IPS-18c (cell line): ENCODE measurements at regions not wholly inside any gene's neighbourhood (a gene's known extent, or its start where the extent isn't known, plus 50 kb on each side); places are given as distances from the start of the nearest gene placed in this dataset.
"Not testable (repeated sequence)": the region's sequence is repeated elsewhere in the genome, so short reads cannot be mapped to it uniquely, and the experiment has no call there.

ENCODE experiments used
- H3K4me3 ChIP-seq: 2 replicates; pipeline ENCODE4 v1.7.0; 2013; ENCODE audit warnings: low read depth, mild to moderate bottlenecking, low read length, moderate library complexity; ENCODE audit not compliant: insufficient read depth
- H3K9me3 ChIP-seq: one replicate; pipeline ENCODE4 v1.6.1; 2013; ENCODE audit warnings: mild to moderate bottlenecking, low read length, moderate library complexity; ENCODE audit not compliant: control insufficient read depth, insufficient read depth

DNA sequence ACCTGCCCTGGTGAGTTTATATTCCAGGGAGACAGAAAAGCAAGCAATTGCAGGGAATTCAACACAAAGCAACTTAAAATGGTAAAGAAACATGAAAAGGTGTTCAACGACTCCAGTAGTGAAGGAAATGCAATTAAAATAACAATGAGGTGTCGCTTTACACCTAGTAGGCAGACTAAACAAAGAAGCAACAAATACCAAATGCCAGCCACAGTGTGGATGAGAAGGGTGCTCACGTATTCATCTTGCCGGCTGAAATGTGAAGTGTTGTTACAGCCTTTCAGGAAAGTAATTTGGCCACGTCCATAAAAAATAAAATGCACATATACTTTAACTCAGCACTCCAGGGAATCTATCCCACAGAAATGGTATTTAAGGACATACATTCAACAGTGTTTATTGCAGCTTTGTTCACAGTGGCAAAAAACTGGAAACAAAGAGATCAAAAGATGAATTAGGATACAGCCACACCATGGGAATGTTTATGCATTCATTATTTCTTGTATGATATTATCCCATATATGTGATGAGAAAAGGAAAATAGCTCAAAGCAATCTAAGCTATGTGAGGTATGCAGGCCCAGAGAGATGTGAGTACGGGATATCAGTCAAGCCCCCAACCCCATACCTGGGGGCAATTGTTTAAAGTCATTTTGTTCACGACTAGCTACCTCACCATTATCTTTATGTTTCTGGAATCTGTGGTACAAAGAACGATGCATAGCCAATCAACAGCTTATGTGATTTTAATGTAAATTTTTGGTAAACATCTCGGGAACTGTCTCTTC, 266.0 kb upstream of the SOX4 start:
- Histone ChIP-seq H3K9me3 (peaks cover 2% of the 10 kb centered on the region), H3K4me3 (no peak overlapping the region)

DNA sequence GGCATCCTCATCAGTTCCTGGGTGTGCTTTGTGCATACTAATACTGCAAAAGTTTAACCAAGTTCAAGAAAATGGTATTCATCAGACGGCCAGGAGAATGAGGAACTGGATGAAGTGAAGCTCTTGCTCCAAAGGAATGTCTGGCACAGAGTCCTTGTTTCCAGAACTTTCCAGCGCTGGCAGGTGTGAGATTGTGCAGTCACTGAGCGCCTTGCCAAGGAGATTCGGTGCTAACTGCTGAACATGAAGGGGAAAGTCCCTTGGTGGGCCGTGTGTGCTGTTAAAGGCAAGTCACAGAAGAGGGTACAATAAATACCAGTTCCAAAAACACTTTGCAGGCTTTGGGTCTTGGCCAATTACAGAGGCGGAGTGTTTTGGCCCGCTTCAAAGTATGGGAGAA, 262.3 kb upstream of the SOX4 start:
- no peak overlapping the region for H3K4me3 ChIP-seq

DNA sequence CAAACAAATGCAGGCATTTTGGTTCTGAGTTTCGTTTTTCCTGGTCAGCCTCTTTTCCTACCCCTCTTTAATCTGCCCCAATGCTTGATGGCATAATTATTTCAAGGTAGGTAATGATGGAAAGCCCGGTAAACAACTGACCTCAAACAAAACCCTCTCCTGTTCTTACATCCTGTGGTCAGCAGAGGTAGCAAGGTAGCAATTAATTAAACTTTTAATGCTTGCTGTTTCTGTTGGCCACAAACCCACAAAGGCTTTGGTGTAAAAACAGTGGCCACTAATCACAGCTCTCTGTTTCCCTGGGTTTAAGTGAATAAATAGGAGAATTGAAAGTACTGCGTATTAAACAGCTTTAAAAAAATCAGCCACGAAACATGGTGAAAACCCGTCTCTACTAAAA, 261.5 kb upstream of the SOX4 start:
- Histone ChIP-seq H3K4me3 (no peak overlapping the region), H3K9me3 (no peaks in the 10 kb centered on the region)

More for the DNA sequence above, 262.3 kb upstream of the SOX4 start:
- H3K9me3 ChIP-seq: no peaks in the 10 kb centered on the region

DNA sequence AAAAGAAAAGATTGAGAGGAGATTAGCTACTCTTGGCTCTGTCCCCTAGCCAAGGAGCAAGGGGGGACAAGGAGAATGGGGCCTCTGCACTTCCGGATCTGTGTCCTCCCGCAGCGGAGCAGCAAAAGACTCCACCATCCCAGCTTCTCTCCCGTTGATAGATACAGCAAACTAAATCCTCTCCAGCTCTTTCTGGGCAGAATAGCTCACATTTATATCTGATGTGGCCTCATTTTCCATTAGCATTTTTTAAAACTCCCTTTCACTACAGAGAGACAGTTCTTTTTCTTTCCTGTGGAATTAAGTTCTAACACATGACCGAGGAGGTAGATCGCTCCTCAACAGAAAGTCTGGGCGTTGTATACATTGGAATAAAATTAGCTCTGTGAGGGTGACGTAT, 260.9 kb upstream of the SOX4 start:
- Histone ChIP-seq H3K4me3 (no peak overlapping the region), H3K9me3 (no peaks in the 10 kb centered on the region)

DNA sequence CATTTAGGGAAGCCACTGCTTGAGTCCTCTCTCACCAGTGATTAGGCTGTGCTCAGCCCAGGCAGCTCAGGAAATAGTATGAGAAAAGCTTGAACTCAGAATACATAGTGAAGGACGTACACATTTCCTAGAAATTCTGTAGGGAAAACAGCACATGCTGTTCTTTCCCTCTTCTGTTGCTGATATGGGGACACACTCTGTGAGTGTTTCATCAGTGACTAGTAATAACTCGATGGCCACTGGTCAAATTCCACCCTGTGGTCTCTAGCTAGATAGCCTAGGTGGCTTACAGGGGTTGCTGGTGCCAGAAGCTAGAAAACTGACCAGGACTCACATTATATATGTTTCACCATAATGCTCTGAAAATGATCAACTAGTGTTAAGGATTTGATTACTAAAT, 259.8 kb upstream of the SOX4 start:
- H3K4me3 ChIP-seq: no peak overlapping the region
- H3K9me3 ChIP-seq: no peaks in the 10 kb centered on the region

DNA sequence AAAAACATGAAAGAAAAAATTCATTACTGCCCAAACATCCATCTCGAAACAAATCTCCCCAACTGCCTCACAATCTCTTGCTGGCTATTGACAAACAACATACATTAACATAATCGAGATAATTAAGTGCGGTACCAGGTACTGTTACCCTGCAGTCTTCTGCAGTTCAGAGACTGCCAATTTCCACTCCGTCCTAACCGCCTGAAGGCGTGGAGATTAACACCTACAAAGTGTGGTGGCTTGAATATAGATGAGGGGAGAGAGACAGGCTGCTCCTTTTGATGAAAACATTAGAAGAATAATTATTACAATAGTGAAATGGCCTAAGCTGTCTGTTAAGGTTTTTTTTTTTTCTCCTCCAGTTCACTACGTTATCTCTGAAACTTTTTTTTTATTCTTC, 258.9 kb upstream of the SOX4 start:
- H3K4me3 ChIP-seq: no peak overlapping the region
- no peaks in the 10 kb centered on the region for H3K9me3 ChIP-seq

DNA sequence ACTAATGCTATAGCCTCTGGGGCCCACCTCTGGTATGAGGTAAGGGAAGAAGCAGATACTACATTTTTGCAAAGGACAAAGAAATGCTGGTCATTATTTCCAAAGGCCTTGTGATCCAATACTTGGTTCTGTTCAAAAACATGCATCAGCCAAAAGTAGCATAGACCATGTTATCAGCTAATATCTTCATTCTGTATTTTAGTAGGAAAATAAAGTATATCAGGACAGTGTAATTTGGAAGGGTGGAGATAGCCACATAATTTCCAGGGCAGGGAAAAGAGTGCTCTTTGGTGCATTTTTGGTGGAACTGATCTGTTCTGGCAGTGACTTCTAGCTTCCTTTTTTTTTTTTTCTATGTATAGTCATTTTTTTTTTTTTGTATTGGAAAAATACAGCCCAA, 258.0 kb upstream of the SOX4 start:
- H3K9me3 ChIP-seq: no peaks in the 10 kb centered on the region
- no peak overlapping the region for H3K4me3 ChIP-seq

DNA sequence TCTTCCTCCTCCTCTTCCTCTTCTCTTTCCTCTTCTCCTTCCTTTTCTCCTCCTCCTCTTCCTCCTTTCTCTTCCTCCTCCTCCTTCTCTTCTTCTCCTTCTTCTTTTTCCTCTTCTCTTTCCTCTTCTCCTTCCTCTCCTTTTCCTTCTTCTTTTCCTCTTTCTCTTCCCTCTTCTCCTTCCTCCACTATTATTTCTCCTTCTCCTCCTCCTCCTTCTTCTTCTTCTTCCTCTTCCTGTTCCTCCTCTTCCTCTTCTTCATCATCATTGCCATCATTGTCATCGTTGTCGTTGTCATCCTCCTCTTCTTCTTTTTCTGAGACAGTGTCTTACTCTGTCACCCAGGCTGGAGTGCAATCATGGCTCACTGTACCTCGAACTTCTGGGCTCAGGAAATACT, 256.3 kb upstream of the SOX4 start:
- Histone ChIP-seq H3K4me3 (no peak overlapping the region), H3K9me3 (no peaks in the 10 kb centered on the region)

DNA sequence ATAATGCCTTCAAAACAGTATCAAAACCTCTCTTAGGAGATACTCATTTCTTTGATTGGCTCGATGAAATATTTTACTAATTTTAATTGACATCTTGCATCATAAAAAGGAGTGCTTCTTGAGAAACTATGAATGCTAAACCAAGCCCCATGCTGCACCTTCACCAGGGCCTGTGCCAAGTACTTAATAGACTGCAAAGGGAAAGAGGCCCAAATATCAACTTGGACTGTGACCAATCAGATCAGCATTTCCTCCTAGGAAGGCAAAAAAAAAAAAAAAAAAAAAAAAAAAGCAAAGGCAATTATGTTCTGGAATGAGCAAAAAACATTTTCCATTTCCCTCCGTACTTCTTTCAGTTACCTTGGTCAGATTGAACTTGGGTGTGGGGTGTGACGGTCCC, 253.0 kb upstream of the SOX4 start:
- Histone ChIP-seq H3K9me3 (no peaks in the 10 kb centered on the region), H3K4me3 (no peak overlapping the region)

DNA sequence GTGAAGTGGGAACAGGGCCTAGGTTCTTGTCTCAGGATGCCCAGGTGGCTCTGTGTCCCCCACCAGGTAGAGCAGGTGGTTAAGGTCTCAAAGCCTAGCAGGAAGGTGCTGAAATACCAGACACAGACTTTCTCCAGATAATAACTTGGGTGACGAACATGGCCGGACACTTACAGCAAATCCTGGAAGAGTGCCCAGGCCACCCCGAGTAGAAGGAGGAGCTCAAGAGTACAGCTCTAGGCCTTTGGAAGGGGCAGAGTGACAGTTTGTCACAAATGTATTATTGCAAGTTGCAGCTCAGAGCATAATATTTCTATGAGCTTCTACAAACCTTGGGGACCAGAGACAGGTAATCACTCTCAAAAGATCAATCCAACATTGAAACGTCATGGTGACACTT, 251.6 kb upstream of the SOX4 start:
- Histone ChIP-seq H3K9me3 (no peaks in the 10 kb centered on the region), H3K4me3 (no peak overlapping the region)

DNA sequence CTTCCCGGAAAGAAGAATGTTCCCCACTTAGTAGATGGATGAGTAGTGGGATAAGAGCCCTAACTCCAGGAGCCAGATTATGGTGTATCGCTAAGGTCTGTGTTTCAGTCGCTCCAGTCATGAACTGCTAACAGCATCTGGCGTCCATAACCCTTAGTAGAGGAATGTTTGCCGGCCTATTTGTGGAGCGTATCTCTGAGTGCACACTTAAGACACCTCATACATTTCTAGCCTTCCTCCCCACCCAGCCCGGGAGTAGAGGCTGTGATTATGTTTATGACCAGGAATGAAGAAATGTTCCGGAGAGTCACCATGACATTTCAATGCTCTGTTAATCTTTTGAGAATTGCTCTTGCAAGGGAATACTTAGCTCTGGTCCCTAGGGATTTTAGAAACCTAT, 251.1 kb upstream of the SOX4 start:
- Histone ChIP-seq H3K9me3 (no peaks in the 10 kb centered on the region), H3K4me3 (no peak overlapping the region)

DNA sequence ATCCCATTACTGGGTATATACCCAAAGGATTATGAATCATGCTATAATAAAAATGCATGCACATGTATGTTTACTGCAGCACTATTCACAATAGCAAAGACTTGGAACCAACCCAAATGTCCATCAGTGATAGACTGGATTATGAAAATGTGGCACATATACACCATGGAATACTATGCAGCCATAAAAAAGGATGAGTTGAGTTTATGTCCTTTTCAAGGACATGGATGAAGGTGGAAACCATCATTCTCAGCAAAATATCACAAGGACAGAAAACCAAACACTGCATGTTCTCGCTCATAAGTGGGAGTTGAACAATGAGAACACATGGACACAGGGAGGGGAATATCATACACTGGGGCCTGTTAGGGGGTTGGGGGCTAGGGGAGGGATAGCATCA, 247.8 kb upstream of the SOX4 start:
- H3K4me3 ChIP-seq: not testable (repeated sequence)

DNA sequence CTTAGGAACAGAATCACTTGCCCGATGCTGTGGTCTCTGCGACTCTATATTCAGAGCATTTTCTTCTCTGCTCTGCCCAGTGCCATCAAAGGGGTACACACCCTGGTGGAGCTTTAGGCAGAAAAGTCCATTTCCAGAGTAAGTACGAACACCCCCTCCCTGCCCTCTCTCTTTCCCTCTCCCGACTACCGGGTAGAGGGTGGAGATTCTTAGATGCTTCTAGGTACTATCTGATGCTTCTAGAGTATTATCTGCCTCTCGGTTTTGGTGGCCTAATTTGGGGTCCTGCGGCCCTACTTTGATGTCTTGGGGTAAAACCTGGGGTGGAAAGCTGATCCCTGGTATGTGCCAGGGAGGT, 245.4 kb upstream of the SOX4 start:
- no peak overlapping the region for H3K4me3 ChIP-seq
- H3K9me3 ChIP-seq: peaks cover 2% of the 10 kb centered on the region

More for the DNA sequence above, 247.8 kb upstream of the SOX4 start:
- H3K9me3 ChIP-seq: not testable (repeated sequence)

DNA sequence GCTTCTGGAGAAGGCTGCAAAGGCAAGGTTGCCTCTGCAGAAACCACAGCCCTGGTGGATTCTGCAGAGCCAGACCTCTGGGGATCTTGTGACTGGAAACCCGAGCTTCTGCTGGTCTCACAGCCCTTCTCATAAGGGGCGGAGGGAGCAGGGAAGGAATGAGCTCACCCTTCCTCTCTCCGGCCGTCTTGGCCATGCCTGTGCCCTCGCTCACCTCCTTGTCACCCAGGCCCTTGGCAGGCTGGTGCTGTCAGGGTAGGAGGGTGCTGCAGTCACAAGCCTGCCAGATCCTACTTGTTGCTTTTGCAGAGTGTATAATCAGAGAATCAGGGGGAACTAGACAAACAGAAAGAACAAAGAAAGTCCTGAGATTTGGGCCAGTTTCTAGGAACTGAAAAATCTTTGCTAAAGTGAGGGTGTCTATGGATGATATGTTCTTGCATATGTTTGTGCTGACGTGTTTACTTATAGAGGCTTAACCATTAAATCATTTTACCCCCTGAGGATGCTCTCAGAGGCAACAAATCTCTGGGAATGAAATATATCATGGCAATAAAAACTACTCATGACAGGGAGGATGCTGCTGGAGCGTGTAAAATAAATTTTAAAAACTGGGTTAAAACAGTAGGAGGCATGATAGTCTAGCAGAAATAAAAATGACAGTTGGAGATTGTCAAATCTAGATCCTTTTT, 244.9 kb upstream of the SOX4 start:
- no peak overlapping the region for H3K4me3 ChIP-seq
- peaks cover 2% of the 10 kb centered on the region for H3K9me3 ChIP-seq

DNA sequence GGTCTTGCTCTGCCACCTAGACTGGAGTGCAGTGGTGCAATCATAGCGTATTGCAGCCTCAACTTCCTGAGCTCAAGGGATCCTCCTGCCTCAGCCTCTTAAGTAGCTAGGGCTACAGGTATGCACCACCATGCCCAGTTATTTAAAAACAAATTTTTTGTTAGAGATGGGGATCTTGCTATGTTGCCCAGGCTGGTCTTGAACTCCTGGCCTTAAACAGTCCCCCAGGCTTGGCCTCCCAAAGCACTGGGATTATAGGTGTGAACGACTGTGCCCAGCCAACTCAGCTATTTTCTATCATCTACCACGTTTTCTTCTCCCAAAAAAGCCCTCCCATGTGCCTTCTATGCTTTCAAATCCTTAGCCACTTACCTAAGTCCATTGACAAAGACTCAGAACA, 243.7 kb upstream of the SOX4 start:
- Histone ChIP-seq H3K9me3 (peaks cover 2% of the 10 kb centered on the region), H3K4me3 (no peak overlapping the region)

DNA sequence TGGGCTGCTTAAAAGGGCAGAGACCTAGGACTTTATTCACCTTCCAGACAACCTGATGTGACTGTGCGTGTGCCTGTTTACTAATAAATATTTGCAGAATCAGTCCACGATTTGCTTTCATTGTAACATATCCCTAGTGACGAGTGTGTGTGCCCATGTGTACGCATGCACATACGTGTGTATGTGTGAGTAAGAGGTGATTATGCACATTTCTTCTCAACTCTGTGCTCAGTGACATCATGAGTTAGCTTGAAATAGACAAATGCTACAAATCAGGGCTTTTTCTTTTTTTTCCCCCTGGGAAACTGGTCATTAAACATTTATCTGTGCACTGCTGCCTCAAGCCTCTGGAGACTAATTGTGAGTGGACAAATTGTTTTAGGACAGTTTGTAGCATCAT, 242.6 kb upstream of the SOX4 start:
- Histone ChIP-seq H3K9me3 (peaks cover 2% of the 10 kb centered on the region), H3K4me3 (no peak overlapping the region)

DNA sequence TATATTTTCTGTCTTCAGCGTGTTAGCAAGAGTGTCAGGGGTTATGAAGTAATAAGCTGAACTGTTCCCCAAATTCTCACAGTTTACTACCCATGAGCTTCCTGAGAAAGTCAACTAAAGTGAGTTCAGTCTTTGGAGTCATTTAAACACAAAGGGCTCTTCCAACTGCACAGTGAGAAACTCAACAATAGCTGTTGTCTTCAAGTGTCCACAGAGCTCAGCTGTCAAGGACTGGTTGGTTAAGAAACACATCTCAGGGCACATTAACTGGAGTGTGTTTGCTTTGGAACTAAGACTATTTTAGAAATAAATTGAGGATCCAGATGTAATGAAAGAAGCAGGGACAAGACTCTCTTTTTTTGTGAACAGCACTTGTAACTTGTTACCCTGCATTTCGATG, 241.4 kb upstream of the SOX4 start:
- Histone ChIP-seq H3K9me3 (peaks cover 2% of the 10 kb centered on the region), H3K4me3 (no peak overlapping the region)

DNA sequence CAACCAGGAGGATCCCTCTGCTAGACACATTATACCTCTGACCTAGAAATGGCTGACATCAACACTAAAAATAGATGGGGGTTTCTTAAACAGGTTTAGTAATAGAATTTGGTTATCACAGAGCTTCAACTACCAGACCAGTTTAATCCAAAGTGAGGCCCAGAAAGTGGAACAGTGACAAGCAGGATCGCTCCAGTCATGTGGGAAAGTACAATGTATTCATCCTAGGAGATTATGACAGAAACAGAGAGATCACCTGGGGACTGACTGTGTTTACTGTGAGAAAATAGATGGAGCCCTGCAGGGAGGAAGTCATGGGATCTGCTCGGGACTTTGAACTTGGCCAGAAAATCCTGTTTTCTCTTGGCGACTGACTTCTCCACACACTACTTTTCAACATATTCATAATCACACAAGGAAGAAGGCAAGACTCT, 238.7 kb upstream of the SOX4 start:
- peaks cover 1% of the 10 kb centered on the region for H3K9me3 ChIP-seq
- H3K4me3 ChIP-seq: no peak overlapping the region

DNA sequence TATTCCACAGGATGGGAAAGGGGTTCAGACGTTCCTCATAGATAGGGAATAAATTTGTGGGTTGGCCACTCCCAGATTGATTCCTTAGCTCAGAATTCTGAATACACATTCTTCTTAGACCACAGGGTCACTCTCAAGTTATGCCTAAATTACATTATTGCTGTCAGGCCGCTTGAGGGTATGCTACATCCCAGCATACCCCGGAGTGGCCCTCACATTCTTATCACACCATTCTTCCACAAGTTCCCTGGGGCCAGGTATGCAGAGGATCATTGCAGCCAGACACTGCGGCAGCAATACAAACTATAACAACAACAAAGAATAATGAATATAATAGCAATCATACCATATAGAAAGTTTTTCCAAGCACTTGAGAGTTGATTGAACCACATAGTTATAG, 237.9 kb upstream of the SOX4 start:
- Histone ChIP-seq H3K9me3 (peaks cover 1% of the 10 kb centered on the region), H3K4me3 (no peak overlapping the region)
